Epithelial cell of esophagus (primary cell): ENCODE measurements at regions not wholly inside any gene's neighbourhood (a gene's known extent, or its start where the extent isn't known, plus 50 kb on each side); places are given as distances from the start of the nearest gene placed in this dataset.

ENCODE experiments used
- DNase-seq: peaks from one replicate; pipeline ENCODE4 v3.0.0; 2010; ENCODE audit warnings: low read depth
- H3K4me3 ChIP-seq: 2 replicates; pipeline ENCODE4 v1.5.1; 2011; ENCODE audit warnings: mild to moderate bottlenecking, low read length, control low read depth
- CTCF ChIP-seq: IDR thresholded peaks from 2 replicates; pipeline ENCODE4 v1.5.1; 2011; ENCODE audit warnings: low read depth, mild to moderate bottlenecking, low read length, control low read depth, inconsistent platforms; ENCODE audit not compliant: insufficient read depth; ENCODE audit errors: missing control alignments

DNA sequence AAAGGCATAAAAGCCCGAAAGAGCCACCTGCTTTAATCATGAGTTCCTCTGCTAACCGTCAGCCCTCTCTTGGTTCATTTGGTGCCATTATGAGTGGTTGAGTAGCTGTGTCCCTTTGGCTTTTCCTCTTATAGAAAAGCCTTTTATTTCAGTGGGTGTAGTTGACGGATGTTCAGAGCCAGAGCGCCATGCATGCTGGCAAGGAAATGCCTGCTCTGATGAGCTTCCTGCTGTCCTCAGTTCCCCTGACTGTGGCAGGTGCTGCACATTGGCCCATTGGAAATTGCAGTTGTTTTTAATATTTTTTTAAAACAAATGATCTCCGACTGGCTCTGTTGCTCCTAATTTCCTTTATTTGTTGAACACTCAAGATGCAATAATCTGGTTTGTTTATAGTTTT is 77.3 kb upstream of the LIMCH1 start:
- no peak for DNase-seq
- no peak for TF ChIP-seq CTCF
- H3K4me3 ChIP-seq: no peak overlapping the region

DNA sequence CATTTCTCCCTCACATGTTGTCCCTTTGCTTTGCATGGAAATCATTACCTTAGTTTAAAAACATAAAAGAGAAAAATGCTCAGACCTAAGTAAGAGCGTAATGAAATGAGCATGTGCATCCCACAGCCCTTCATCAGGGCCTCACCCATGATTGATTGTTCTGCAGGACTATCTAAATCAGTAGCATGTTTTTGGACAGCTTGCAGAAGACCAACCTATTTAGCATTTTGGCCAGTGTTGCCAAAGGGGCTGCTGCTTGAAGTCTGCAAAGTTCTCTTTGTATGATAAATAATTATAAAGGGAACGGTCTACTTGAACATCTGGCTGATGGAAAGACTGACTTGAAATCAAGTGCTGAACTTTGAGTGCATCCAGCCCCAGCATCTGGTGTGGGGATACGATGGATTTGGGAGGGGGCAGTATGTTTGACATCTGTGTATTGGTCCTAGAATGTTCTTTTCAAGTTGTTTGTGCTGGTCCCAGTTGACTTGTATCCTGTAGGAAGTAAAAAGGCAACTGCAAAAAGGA is 76.1 kb upstream of the LIMCH1 start:
- no peak for TF ChIP-seq CTCF
- H3K4me3 ChIP-seq: no peak overlapping the region
- DNase-seq: no peak

GRCh38 chr4:41465146-41465761 is 72.7 kb upstream of the LIMCH1 start:
- no peak for DNase-seq
- H3K4me3 ChIP-seq: no peak overlapping the region
- TF ChIP-seq CTCF: no peak

DNA sequence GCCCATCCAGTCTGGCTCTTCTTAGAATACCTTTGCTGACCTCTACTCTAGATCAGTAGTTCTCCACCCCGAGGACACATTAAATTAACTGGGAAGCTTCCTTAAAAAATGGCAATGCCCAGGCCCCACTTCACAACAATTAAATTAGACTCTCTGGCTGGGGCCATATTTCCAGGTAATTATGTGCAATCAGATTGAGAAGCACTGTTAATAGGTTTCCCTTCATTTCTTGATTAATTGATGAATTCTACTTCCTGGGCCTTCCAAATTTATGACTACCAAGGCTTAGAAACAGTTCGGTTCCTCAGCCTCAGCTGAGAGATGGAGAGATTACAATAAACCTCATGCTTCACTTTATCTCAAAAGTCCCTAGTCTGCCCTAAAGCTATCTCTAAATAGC is 71.7 kb upstream of the LIMCH1 start:
- H3K4me3 ChIP-seq: no peak overlapping the region
- no peak for TF ChIP-seq CTCF
- no peak for DNase-seq

DNA sequence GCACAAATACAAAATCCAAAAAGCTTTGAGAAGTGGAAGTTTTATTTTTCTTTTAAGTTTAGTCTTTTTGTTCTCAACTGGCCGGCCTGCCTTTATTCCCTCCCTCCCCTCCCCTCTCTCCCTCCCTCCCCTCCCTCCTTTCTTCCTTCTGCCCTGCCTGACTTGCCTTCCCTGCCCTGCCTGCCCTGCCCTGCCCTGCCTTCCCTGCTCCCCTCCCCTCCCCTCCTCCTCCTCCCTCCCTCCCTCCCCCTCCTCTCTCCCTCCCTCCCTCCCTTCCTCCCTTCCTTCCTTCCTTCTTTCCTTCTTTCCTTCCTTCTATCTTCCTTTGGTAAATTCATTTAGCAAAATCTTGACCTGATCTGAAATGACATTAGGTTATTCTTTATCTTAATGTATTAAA is 69.8 kb upstream of the LIMCH1 start:
- TF ChIP-seq CTCF: no peak
- no peak overlapping the region for H3K4me3 ChIP-seq
- no peak for DNase-seq

- no peak for DNase-seq
- TF ChIP-seq CTCF: no peak
- no peak overlapping the region for H3K4me3 ChIP-seq
Observed at GRCh38 chr4:41471126-41472071, 66.6 kb upstream of the LIMCH1 start.
